ENCODE measurements at regions not wholly inside any gene's neighbourhood (a gene's known extent, or its start where the extent isn't known, plus 50 kb on each side); places are given as distances from the start of the nearest gene placed in this dataset.

- no peaks in the 10 kb centered on the region for H4K20me1 ChIP-seq (ENCODE audit: insufficient read depth, low read length)
- no peak overlapping the region for H2AFZ ChIP-seq (ENCODE audit: low read depth, low read length)
- no peaks in the 10 kb centered on the region for H3K79me2 ChIP-seq (ENCODE audit: insufficient read depth, low read length)
- no peak overlapping the region for H3K4me3 ChIP-seq (ENCODE audit: low read depth in 1 of 2, low read length in 2 of 2)
- no peaks in the 10 kb centered on the region for H3K27me3 ChIP-seq (ENCODE audit: insufficient read depth, low read length, poor library complexity)
- ATAC-seq (ENCODE audit: insufficient read depth, low read depth) (no peak), DNase-seq (no peak)
- H3K27ac ChIP-seq (ENCODE audit: low read length) = no peak overlapping the region
- no peak overlapping the region for H3K4me2 ChIP-seq (ENCODE audit: insufficient read depth, low read length)
- no peaks in the 10 kb centered on the region for H3K36me3 ChIP-seq (ENCODE audit: insufficient read depth, low read length)
- TF ChIP-seq EZH2 (IDR thresholded peaks at IDR 0.05; ENCODE audit: borderline replicate concordance, low read depth, low read length, severe bottlenecking) = no peak
- TF ChIP-seq CTCF (IDR thresholded peaks at IDR 0.05; ENCODE audit: borderline replicate concordance, extremely low read depth, low read length, poor library complexity, severe bottlenecking) = no peak
- peaks cover 32% of the 10 kb centered on the region for H3K4me1 ChIP-seq (ENCODE audit: insufficient read depth, low read length)
- H3K9ac ChIP-seq (ENCODE audit: low read depth, low read length) = no peak overlapping the region
- H3K9me3 ChIP-seq (ENCODE audit: insufficient read depth, low read length, severe bottlenecking) = no peaks in the 10 kb centered on the region
Observed at GRCh38 chr10:91144961-91145360, 75.5 kb upstream of the PCGF5 start.

DNA sequence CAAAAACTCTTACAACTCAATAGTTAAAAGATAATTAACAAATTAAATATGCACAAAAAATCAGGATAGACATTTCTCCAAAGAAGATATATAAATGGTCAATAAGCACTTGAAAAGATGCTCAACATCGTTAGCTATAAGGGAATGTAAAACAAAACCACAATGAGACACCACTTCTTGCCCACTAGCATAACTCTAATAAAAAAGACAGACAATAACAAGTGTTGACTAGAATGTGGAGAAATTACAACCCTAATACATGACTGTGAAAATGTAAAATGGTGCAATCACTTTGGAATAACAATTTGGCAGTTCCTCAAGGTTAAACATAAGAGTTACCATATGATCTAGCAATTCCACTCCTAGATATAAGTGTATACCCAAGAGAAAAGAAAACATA lies 74.3 kb upstream of the PCGF5 start:
- no peak overlapping the region for H3K4me3 ChIP-seq (ENCODE audit: low read depth in 1 of 2, low read length in 2 of 2)
- TF ChIP-seq CTCF (IDR thresholded peaks at IDR 0.05; ENCODE audit: borderline replicate concordance, extremely low read depth, low read length, poor library complexity, severe bottlenecking) (no peak), EZH2 (IDR thresholded peaks at IDR 0.05; ENCODE audit: borderline replicate concordance, low read depth, low read length, severe bottlenecking) (no peak)
- H3K9me3 ChIP-seq (ENCODE audit: insufficient read depth, low read length, severe bottlenecking) = no peaks in the 10 kb centered on the region
- H3K79me2 ChIP-seq (ENCODE audit: insufficient read depth, low read length) = no peaks in the 10 kb centered on the region
- no peaks in the 10 kb centered on the region for H4K20me1 ChIP-seq (ENCODE audit: insufficient read depth, low read length)
- ATAC-seq (ENCODE audit: insufficient read depth, low read depth) (no peak), DNase-seq (no peak)
- no peaks in the 10 kb centered on the region for H3K36me3 ChIP-seq (ENCODE audit: insufficient read depth, low read length)
- no peaks in the 10 kb centered on the region for H3K27me3 ChIP-seq (ENCODE audit: insufficient read depth, low read length, poor library complexity)
- H2AFZ ChIP-seq (ENCODE audit: low read depth, low read length) = no peak overlapping the region
- H3K9ac ChIP-seq (ENCODE audit: low read depth, low read length) = no peak overlapping the region
- no peak overlapping the region for H3K27ac ChIP-seq (ENCODE audit: low read length)
- peaks cover 28% of the 10 kb centered on the region for H3K4me1 ChIP-seq (ENCODE audit: insufficient read depth, low read length)
- H3K4me2 ChIP-seq (ENCODE audit: insufficient read depth, low read length) = no peak overlapping the region

DNA sequence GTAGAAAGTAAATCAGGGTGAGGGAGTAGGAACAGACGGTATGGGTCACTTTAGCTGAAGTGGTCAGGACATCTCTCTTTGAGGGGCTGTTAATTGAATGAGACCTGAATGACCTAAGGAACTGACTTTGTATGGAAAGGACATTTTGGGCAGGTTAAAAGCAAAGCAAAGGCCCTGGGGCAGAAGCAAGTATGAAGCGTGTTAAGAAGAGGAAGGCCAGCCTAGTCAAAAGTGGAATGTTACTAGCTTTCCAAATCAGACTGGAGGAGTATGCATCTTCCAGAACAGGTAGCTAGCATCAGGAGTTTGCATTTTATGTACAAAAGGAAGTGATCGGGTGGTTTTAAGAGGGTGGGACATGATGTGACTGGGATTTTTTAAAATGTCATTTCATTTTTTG lies 70.9 kb upstream of the PCGF5 start:
- DNase-seq (no peak), ATAC-seq (ENCODE audit: insufficient read depth, low read depth) (no peak)
- Histone ChIP-seq H3K79me2 (ENCODE audit: insufficient read depth, low read length) (no peaks in the 10 kb centered on the region), H3K4me3 (ENCODE audit: low read depth in 1 of 2, low read length in 2 of 2) (no peak overlapping the region), H3K27me3 (ENCODE audit: insufficient read depth, low read length, poor library complexity) (no peaks in the 10 kb centered on the region), H3K9me3 (ENCODE audit: insufficient read depth, low read length, severe bottlenecking) (no peaks in the 10 kb centered on the region), H3K36me3 (ENCODE audit: insufficient read depth, low read length) (no peaks in the 10 kb centered on the region), H3K4me2 (ENCODE audit: insufficient read depth, low read length) (no peak overlapping the region), H3K9ac (ENCODE audit: low read depth, low read length) (no peak overlapping the region), H4K20me1 (ENCODE audit: insufficient read depth, low read length) (no peaks in the 10 kb centered on the region), H3K4me1 (ENCODE audit: insufficient read depth, low read length) (peaks cover 2% of the 10 kb centered on the region; the same call in 1 of the 2 replicates), H2AFZ (ENCODE audit: low read depth, low read length) (no peak overlapping the region), H3K27ac (ENCODE audit: low read length) (no peak overlapping the region)
- no peak for TF ChIP-seq EZH2 (IDR thresholded peaks at IDR 0.05; ENCODE audit: borderline replicate concordance, low read depth, low read length, severe bottlenecking)
- no peak for TF ChIP-seq CTCF (IDR thresholded peaks at IDR 0.05; ENCODE audit: borderline replicate concordance, extremely low read depth, low read length, poor library complexity, severe bottlenecking)

- TF ChIP-seq EZH2 (IDR thresholded peaks at IDR 0.05; ENCODE audit: borderline replicate concordance, low read depth, low read length, severe bottlenecking) (no peak), CTCF (IDR thresholded peaks at IDR 0.05; ENCODE audit: borderline replicate concordance, extremely low read depth, low read length, poor library complexity, severe bottlenecking) (no peak)
- H3K9me3 ChIP-seq (ENCODE audit: insufficient read depth, low read length, severe bottlenecking) = no peaks in the 10 kb centered on the region
Observed at GRCh38 chr10:91150631-91151030, 69.8 kb upstream of the PCGF5 start.

More at GRCh38 chr10:91150631-91151030, 69.8 kb upstream of the PCGF5 start:
- Histone ChIP-seq H3K4me1 (ENCODE audit: insufficient read depth, low read length) (no peaks in the 10 kb centered on the region), H3K9ac (ENCODE audit: low read depth, low read length) (no peak overlapping the region), H3K27me3 (ENCODE audit: insufficient read depth, low read length, poor library complexity) (no peaks in the 10 kb centered on the region), H3K36me3 (ENCODE audit: insufficient read depth, low read length) (no peaks in the 10 kb centered on the region), H4K20me1 (ENCODE audit: insufficient read depth, low read length) (no peaks in the 10 kb centered on the region), H3K79me2 (ENCODE audit: insufficient read depth, low read length) (no peaks in the 10 kb centered on the region), H3K27ac (ENCODE audit: low read length) (no peak overlapping the region), H3K4me2 (ENCODE audit: insufficient read depth, low read length) (no peak overlapping the region), H3K4me3 (ENCODE audit: low read depth in 1 of 2, low read length in 2 of 2) (no peak overlapping the region), H2AFZ (ENCODE audit: low read depth, low read length) (no peak overlapping the region)
- no peak for DNase-seq
- ATAC-seq (ENCODE audit: insufficient read depth, low read depth) = no peak
